CD4-positive, alpha-beta T cell treated with Interleukin-2 at 100 ng/mL for 4 hours (primary cell): ENCODE measurements at regions not wholly inside any gene's neighbourhood (a gene's known extent, or its start where the extent isn't known, plus 50 kb on each side); places are given as distances from the start of the nearest gene placed in this dataset.

Experiments
- DNase-seq: peaks from one replicate; pipeline ENCODE4 v3.0.0-alpha.2; 2020; ENCODE audit warnings: low spot score

DNA sequence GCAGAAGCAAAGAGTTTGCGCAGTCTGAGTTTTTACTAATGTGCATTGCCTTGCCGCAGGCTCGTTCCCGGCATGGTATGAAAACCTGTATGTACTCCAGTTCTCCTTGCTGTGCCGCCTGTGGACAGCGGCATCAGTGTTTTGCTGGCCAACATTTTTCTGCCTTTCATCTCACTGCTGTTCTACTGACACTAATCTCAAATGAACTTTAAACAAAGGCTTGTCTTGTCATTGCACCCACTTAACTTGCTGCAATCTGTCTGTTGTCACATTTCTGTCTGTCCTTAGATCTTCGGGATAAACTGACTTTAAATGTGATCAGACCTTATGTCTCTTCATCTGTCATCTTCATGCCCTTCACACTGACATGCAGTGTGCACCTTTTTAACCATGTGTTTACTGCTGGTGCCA, 71.7 kb upstream of the ZNRF2 start:
- DNase-seq: no peak

- DNase-seq: no peak
Measured at GRCh38 chr7:30213637-30214036, 70.8 kb upstream of the ZNRF2 start.

DNA sequence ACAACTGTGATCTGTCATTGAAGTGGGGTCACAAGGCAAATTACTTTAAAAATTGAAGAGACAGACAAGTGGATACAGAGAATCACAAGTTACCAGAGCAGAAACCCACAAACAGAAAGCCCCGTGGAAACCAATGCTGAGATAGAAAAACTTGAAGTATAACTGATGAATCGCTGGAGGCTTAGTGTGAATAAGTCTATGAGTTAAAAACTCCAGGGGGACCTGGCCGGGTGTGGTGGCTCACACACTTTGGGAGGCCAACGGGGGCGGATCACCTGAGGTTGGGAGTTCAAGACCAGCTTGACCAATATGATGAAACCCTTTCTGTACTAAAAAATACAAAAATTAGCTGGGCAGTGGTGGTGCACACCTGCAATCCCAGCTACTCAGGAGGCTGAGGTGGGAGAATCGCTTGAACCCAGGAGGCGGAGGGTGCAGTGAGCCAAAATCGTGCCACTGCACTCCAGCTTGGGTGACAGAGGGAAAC, 69.7 kb upstream of the ZNRF2 start:
- no peak for DNase-seq

GRCh38 chr7:30221764-30222163, 62.6 kb upstream of the ZNRF2 start:
- no peak for DNase-seq

DNA sequence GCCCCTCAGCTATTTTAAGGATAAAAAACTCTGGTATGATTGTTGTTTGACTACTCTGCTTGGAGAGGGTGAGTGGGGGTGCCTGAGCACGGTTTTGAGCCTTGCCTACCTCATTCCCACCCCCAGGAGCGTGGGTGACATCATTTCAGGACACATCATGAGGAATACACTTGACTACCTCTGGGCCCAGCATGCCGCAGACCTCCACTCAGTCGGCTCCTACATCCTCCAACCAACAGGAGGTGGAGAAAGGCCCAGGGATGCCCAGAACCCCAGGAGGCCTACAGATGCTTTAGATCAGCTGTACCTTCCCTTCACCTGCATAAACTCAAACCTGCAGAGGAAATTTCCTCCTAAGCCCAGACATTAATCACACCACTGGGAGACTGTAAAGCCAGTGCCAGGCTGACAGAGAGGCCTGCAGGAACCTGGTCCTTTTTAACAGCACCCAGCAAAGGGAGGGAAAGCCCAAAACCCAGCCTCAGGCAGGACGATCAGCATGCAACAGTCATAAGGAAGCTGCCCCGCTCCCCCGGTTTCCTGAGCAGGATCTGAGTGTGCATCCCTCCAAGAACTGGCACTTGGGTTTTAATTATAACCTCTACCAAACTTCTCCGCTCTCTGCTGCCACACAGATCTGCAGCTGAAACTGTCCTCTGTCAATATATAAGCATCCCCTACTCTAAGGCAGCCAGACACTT, 61.7 kb upstream of the ZNRF2 start:
- DNase-seq: no peak

- DNase-seq: no peak
Measured at GRCh38 chr7:30223896-30224295, 60.5 kb upstream of the ZNRF2 start.

- no peak for DNase-seq
Measured at GRCh38 chr7:30224511-30225062, 59.8 kb upstream of the ZNRF2 start.

DNA sequence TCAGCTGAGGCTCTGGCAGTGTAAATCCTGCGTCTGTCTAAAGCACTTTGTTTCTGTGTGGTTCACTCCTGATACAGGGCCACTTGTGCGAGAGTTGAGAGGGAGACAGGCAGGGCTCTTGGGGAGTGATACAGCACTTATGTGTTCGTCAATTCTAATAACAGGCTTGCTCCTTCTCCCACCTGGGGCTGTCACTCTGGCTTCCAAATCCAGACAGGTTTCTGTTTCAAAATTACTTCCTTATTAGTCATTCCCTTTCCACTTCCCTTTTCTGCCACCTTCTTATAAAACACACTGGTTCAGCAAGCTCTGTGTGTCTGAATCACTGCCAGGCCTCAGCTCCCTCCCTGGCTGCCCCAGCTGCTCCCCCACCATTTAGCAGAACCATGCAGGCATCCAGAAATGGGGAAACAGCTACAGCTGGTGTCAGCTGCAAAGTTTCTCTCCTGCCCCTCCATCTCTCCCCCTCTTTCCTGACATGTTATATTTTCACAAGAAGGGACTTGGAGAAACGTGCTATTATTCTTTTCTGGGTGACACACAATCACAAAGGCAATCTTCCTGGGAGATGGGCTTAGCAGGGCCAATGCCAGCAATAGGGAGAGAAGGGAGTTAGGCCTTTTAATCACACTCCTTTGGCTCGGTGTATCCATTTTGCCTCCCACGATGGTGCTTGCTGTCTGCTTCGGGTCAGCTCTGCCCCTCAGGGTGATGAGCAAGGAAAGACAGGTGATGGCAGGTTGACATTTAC, 58.4 kb upstream of the ZNRF2 start:
- peak; percentile 17 for DNase-seq

DNA sequence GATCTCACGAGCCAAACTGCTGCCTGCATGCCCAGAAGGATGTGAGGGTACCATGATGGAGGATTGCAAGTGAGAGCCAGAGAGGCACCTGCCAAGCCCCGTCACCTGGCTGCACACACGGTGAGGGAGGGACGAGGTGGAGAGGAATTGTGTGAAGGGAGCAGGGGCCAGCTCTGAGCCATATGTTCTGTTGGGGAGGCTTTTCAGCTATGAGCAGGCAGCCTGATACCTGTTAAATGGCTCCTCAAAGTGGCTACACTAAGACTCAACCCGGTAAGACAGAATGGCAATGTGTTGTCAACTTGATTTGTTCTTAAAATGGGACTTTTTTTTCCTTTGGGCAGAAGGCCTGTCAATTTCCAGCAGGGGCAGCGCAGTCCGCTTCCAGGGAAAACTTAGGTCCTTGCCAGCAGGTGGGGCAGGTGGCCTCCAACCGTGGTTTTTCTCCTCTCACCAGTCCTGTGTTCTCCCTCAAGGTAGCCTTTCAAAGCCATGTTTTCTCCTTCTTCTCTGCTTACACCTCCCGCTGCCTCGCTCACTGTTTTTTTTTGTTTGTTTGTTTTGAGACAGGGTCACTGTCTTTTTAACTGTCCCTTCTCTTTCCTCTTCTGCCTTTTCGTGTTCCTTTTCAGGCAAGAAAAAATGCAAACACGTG, 57.7 kb upstream of the ZNRF2 start:
- DNase-seq: no peak

DNA sequence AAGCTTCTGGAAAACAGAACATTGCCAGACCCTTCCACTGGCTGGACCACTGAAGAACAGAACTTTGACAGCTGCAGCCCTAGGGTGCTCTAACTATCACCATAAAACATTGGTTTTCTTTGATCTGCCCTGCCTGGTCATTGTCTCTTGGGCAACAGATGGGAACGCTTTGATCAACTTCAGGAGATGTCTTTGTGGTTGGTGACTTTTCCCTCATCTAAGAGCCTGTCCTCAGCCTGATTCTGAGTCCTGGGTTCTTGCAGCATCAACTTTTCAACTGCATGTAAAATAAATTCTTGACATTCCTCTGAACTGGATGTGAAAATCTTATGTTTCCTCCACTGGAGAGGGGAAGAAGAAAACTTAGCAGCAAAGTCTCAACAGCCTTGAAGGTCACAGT, 53.1 kb upstream of the ZNRF2 start:
- no peak for DNase-seq

DNA sequence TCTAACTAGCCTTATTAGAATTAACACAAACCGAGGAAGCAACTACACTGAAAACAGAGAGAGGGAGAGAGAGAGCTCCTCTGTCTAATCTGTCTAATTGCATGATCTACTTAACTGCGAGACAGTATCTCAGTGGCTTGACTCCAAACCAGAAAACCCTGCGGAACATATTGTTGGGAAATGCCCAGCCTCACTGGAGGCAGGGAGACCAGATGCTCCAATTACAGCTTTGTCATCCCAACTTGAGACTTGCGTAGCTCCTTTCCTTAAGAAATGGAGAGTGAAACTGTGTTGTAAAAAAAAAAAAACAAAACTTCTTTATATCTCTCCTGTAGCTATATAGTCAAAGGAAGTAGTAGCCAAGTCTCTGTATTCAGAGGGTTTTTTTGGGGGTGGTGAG, 52.0 kb upstream of the ZNRF2 start:
- no peak for DNase-seq
